ENCODE measurements at regions not wholly inside any gene's neighbourhood (a gene's known extent, or its start where the extent isn't known, plus 50 kb on each side); places are given as distances from the start of the nearest gene placed in this dataset.

DNA sequence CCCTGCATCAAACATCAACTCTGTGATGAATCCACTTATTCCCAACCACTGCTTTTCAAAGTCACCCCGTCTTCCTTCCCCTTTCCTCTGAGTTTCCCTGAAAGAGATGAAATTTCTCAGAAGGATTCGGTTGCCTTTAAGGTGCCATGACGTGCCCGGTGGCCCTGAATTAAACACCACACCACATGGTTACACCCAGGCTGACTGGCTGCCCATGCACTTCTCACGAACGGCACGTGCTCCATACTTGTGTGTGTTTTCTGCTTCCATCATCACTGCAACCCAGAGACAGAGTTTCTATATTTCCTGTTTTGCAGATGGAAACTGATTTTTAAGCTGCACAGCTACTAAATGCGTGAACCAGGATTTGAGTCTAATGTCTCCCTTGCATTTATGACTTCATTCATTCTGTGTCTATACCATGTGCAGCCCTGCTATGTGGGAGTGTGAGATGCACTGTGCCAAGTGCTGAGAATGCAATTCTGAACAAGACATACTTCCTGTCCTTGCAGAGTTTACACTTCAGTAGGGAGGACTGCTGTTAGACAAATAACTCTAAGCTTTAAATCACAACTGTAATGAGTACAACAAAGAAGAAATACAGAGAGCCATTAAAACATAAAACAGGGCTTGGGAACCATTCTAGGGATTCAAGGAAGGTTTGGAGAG, 162.9 kb downstream of the NXNL2 start:
- no peak overlapping the region for H3K4me3 ChIP-seq (replicated peaks in 1 of 2; ENCODE audit: low read depth in 2 of 2, low read length in 2 of 2)
- DNase-seq (ENCODE audit: low read depth in 2 of 2): peak in 1 of 2 donors; percentile 58
- TF ChIP-seq, protein P1, sequence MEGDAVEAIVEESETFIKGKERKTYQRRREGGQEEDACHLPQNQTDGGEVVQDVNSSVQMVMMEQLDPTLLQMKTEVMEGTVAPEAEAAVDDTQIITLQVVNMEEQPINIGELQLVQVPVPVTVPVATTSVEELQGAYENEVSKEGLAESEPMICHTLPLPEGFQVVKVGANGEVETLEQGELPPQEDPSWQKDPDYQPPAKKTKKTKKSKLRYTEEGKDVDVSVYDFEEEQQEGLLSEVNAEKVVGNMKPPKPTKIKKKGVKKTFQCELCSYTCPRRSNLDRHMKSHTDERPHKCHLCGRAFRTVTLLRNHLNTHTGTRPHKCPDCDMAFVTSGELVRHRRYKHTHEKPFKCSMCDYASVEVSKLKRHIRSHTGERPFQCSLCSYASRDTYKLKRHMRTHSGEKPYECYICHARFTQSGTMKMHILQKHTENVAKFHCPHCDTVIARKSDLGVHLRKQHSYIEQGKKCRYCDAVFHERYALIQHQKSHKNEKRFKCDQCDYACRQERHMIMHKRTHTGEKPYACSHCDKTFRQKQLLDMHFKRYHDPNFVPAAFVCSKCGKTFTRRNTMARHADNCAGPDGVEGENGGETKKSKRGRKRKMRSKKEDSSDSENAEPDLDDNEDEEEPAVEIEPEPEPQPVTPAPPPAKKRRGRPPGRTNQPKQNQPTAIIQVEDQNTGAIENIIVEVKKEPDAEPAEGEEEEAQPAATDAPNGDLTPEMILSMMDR (IDR thresholded peaks at IDR 0.05; ENCODE audit: low read depth, low read length): no peak

DNA sequence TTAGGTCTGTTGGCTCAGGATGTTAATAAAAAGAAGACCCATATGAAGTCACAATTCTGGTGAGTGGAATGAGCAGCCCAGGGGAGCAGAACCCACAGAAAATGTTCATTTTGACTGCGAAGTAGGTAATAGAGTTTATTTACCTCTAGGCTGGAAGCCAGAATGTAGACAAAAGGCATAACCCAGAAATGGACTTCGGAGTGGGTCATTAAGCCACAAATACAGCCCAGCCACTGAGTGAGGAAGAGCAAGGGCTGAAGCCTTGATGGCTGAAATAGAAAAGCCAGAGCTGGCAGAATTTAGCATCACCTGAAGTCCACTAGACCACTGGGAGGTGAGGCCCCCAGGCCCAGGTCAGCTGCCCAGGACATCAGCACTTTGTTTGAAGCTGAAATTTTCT, 168.0 kb downstream of the NXNL2 start:
- no peak overlapping the region for H3K4me3 ChIP-seq (replicated peaks in 1 of 2; ENCODE audit: low read depth in 2 of 2, low read length in 2 of 2)
- TF ChIP-seq, protein P1 (IDR thresholded peaks at IDR 0.05; ENCODE audit: low read depth, low read length): no peak
- DNase-seq (ENCODE audit: low read depth in 2 of 2): no peak

DNA sequence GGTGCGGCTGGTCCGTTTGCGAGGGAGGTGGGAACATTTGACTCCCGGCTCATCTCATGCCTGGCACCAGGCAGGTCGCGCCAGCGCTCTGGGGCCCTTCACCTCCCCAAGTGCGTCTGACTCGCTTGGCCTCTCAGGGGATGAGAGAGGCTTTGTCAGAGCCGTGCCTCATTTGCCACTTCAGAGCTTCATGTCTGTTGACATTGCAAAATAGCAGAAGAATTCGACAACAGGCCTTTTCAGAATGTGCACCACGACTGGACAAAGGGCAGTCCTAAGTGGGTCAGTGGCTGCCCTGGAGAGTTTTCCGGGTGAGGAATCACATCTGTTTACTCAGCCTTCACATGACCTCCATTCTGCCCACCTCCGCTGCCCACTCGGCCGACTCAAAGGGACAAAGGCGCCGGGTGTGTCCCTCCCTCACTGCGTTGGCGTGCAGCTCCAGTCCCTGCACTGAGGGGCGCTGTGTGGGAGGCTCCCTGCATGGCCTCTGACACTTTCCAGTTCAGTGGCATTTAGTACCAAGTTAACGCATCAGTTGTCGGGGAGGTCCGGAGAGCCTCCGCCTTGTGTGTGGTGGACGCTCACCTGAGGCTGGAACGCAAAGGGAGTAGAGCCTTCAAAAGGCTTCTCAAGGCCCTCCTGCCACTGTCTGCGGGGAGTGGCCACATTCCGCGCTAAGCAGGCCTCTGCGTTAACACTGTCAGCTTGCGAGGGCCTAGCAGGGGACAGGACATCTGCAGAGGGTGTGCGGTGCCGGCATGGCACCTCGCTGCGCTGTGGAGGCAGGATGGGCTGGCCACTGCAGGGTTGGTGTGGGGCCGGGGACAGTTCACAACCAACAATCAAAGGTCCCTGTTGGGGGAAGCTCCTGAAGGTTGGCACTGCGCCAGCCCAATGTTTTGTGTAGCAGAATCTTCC, 171.5 kb downstream of the NXNL2 start:
- H3K4me3 ChIP-seq (replicated peaks in 1 of 2; ENCODE audit: low read depth in 2 of 2, low read length in 2 of 2): no peak overlapping the region
- TF ChIP-seq, protein P1 (IDR thresholded peaks at IDR 0.05; ENCODE audit: low read depth, low read length): no peak
- DNase-seq (ENCODE audit: low read depth in 2 of 2): no peak

DNA sequence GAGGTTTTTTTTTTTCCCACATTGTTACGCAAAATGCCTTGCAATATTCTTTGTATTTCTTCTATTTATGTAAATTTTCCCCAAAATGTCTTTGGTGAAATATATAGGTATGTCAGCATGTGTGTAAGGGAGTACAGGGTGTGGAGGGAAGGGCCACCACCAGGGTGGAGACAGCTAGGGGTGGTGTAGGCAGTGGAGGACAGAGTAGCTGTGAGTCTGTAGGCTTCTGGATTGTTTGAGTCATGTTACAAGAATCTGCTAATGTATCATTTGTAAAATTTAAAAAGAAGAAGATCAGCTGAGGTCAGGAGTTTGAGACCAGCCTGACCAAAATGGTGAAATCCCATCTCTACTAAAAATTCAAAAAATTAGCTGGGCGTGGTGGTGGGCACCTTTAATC, 175.5 kb downstream of the NXNL2 start:
- TF ChIP-seq, protein P1 (IDR thresholded peaks at IDR 0.05; ENCODE audit: low read depth, low read length): peak; percentile 14
- peak in 1 of 2 donors; percentile 42 for DNase-seq (ENCODE audit: low read depth in 2 of 2)
- H3K4me3 ChIP-seq (replicated peaks in 1 of 2; ENCODE audit: low read depth in 2 of 2, low read length in 2 of 2): no peak overlapping the region

DNA sequence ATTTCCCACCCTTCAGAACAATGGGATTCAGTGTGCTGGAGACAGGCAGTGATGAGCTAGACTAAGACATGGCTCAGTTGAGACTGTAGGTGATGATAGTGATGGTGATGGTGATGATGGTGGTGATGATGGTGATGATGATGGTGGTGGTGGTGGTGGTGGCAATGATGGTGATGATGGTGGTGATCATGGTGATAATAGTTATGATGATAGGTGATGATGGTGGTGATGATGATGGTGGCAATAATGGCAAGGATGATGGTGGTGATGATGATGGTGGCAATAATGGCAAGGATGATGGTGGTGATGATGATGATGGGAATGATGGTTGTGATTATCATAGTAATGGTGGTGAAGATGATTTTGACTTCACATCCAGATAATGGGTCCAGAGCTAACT, 176.7 kb downstream of the NXNL2 start:
- H3K4me3 ChIP-seq (replicated peaks in 1 of 2; ENCODE audit: low read depth in 2 of 2, low read length in 2 of 2): no peak overlapping the region
- DNase-seq (ENCODE audit: low read depth in 2 of 2): no peak
- TF ChIP-seq, protein P1 (IDR thresholded peaks at IDR 0.05; ENCODE audit: low read depth, low read length): no peak

DNA sequence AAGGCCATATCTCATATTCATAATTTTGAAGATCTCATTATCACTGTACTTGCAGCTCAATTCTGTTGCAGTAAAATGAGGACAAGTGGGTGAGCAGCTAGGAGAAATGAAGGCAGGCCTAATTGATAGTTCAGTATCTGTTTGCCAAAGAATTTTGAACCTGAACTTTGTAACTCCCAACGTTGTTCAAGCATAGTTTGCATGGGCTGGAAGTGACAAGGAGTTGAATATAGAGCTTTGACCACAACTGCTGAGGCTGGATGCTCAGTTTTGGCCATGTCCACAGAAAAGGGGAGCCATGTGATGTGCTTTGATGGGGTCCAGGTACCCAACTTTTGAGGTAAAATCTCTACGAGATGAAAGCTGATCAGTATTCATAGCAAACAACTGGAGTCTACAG, 177.5 kb downstream of the NXNL2 start:
- no peak overlapping the region for H3K4me3 ChIP-seq (replicated peaks in 1 of 2; ENCODE audit: low read depth in 2 of 2, low read length in 2 of 2)
- TF ChIP-seq, protein P1 (IDR thresholded peaks at IDR 0.05; ENCODE audit: low read depth, low read length): no peak
- no peak for DNase-seq (ENCODE audit: low read depth in 2 of 2)

Data from cardiac fibroblast (primary cell).